B cell (primary cell): ENCODE measurements at regions not wholly inside any gene's neighbourhood (a gene's known extent, or its start where the extent isn't known, plus 50 kb on each side); places are given as distances from the start of the nearest gene placed in this dataset.

ENCODE experiments used
- EZH2 ChIP-seq: IDR thresholded peaks from 2 replicates; pipeline ENCODE4 v1.6.1; 2012; ENCODE audit warnings: borderline replicate concordance, low read depth, mild to moderate bottlenecking, moderate library complexity, low read length; ENCODE audit not compliant: insufficient read depth, poor library complexity, severe bottlenecking
- TF ChIP-seq, protein P1 (sequence below): fragments of 200-600 bp; IDR thresholded peaks from one replicate; pipeline ENCODE4 v1.8.0; 2022; ENCODE audit warnings: antibody characterized with exemption, mild to moderate bottlenecking

DNA sequence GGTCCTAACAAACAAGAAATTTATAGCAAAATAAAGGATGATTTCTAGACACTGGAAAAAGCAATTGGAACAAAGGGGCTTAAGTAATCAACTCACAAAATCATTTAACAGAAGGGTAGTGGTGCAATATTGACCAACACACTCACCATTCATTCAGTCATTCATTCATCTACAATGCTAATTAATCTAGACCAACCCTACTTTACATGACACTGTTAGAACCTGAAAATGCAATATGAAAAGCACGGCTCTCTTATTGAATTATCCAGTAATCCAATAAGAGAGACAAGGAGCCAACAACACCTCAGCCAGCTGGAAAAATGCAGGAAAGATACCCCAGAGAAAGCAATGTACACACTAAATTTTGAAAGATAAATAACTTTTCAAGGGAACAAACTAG lies 310.8 kb upstream of the NR5A2 start:
- TF ChIP-seq, protein P1, sequence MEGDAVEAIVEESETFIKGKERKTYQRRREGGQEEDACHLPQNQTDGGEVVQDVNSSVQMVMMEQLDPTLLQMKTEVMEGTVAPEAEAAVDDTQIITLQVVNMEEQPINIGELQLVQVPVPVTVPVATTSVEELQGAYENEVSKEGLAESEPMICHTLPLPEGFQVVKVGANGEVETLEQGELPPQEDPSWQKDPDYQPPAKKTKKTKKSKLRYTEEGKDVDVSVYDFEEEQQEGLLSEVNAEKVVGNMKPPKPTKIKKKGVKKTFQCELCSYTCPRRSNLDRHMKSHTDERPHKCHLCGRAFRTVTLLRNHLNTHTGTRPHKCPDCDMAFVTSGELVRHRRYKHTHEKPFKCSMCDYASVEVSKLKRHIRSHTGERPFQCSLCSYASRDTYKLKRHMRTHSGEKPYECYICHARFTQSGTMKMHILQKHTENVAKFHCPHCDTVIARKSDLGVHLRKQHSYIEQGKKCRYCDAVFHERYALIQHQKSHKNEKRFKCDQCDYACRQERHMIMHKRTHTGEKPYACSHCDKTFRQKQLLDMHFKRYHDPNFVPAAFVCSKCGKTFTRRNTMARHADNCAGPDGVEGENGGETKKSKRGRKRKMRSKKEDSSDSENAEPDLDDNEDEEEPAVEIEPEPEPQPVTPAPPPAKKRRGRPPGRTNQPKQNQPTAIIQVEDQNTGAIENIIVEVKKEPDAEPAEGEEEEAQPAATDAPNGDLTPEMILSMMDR, result no peak
- no peak for TF ChIP-seq EZH2
